ENCODE measurements at regions not wholly inside any gene's neighbourhood (a gene's known extent, or its start where the extent isn't known, plus 50 kb on each side); places are given as distances from the start of the nearest gene placed in this dataset.

GRCh38 chr14:30337456-30337855 lies 221.5 kb upstream of the G2E3 start:
- Histone ChIP-seq H3K4me3 (no peak overlapping the region), H3K27me3 (ENCODE audit: insufficient read depth) (no peaks in the 10 kb centered on the region), H3K4me2 (no peak overlapping the region), H2AFZ (no peak overlapping the region), H3K36me3 (ENCODE audit: insufficient read depth) (no peaks in the 10 kb centered on the region), H3K9me2 (ENCODE audit: insufficient read depth) (no peaks in the 10 kb centered on the region), H3K27ac (ENCODE audit: low read depth) (no peak overlapping the region), H3K4me1 (ENCODE audit: insufficient read depth) (no peaks in the 10 kb centered on the region), H3F3A (replicated peaks; ENCODE audit: low read depth) (no peaks in the 10 kb centered on the region), H3K79me2 (replicated peaks; ENCODE audit: insufficient read depth) (no peaks in the 10 kb centered on the region), H4K20me1 (replicated peaks; ENCODE audit: insufficient read depth) (no peaks in the 10 kb centered on the region)
- no peaks in the 10 kb centered on the region for H3K4me1 Mint-ChIP-seq
- H3K27ac Mint-ChIP-seq, result no peak overlapping the region
- no peaks in the 10 kb centered on the region for H3K36me3 Mint-ChIP-seq (ENCODE audit: low read depth)
- H3K9me3 Mint-ChIP-seq, result no peaks in the 10 kb centered on the region
- no peak for TF ChIP-seq ZNF331 (CRISPR knock-in tag; IDR thresholded peaks at IDR 0.05; ENCODE audit: low read depth)
- TF ChIP-seq ETS1 (IDR thresholded peaks at IDR 0.05), result no peak
- TF ChIP-seq NANOG (IDR thresholded peaks at IDR 0.05; ENCODE audit: borderline replicate concordance), result no peak
- TF ChIP-seq STAT1 (IDR thresholded peaks at IDR 0.05; ENCODE audit: unreplicated experiment), result no peak
- no peak for TF ChIP-seq JUNB (IDR thresholded peaks at IDR 0.05; ENCODE audit: unreplicated experiment)
- no peak for TF ChIP-seq ZNF462 (CRISPR knock-in tag; IDR thresholded peaks at IDR 0.05)
- no peak for TF ChIP-seq CREB1 (CRISPR knock-in tag; IDR thresholded peaks at IDR 0.05; ENCODE audit: low read depth)
- TF ChIP-seq REST (IDR thresholded peaks at IDR 0.05; ENCODE audit: unreplicated experiment), result no peak
- no peak for TF ChIP-seq POLR2AphosphoS5 (IDR thresholded peaks at IDR 0.05; ENCODE audit: low read depth)
- no peak for TF ChIP-seq EZH2 (IDR thresholded peaks at IDR 0.05; ENCODE audit: low read depth, unreplicated experiment)
- no peak for TF ChIP-seq ZNF114 (CRISPR knock-in tag; IDR thresholded peaks at IDR 0.05)
- TF ChIP-seq EZH2phosphoT487 (IDR thresholded peaks at IDR 0.05; ENCODE audit: unreplicated experiment), result no peak
- no peak for TF ChIP-seq CTCF (conservative IDR thresholded peaks at IDR 0.05; ENCODE audit: low read depth in 2 of 2)
- H3K4me3 Mint-ChIP-seq, result no peak overlapping the region
- DNase-seq (ENCODE audit: low spot score) (no peak), ATAC-seq (no peak)
- H3K27me3 Mint-ChIP-seq (ENCODE audit: insufficient read depth, low read depth, poor library complexity), result no peaks in the 10 kb centered on the region

Data from GM23338 (cell line).